ENCODE measurements at regions not wholly inside any gene's neighbourhood (a gene's known extent, or its start where the extent isn't known, plus 50 kb on each side); places are given as distances from the start of the nearest gene placed in this dataset.

GRCh38 chr15:29418178-29418577 lies 148.6 kb upstream of the NSMCE3 start:
- Mint-ChIP-seq H3K27me3 (ENCODE audit: insufficient read depth, unreplicated experiment) (peaks cover 49% of the 10 kb centered on the region), H3K4me1 (ENCODE audit: insufficient read depth, unreplicated experiment) (no peaks in the 10 kb centered on the region), H3K36me3 (ENCODE audit: insufficient read depth, unreplicated experiment) (no peaks in the 10 kb centered on the region), H3K9me3 (ENCODE audit: unreplicated experiment) (peaks cover 16% of the 10 kb centered on the region), H3K4me3 (ENCODE audit: unreplicated experiment) (no peak overlapping the region), H3K27ac (ENCODE audit: low read depth, unreplicated experiment) (no peak overlapping the region)
- TF ChIP-seq, protein P1, sequence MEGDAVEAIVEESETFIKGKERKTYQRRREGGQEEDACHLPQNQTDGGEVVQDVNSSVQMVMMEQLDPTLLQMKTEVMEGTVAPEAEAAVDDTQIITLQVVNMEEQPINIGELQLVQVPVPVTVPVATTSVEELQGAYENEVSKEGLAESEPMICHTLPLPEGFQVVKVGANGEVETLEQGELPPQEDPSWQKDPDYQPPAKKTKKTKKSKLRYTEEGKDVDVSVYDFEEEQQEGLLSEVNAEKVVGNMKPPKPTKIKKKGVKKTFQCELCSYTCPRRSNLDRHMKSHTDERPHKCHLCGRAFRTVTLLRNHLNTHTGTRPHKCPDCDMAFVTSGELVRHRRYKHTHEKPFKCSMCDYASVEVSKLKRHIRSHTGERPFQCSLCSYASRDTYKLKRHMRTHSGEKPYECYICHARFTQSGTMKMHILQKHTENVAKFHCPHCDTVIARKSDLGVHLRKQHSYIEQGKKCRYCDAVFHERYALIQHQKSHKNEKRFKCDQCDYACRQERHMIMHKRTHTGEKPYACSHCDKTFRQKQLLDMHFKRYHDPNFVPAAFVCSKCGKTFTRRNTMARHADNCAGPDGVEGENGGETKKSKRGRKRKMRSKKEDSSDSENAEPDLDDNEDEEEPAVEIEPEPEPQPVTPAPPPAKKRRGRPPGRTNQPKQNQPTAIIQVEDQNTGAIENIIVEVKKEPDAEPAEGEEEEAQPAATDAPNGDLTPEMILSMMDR (IDR thresholded peaks at IDR 0.05; ENCODE audit: unreplicated experiment) = no peak
- POLR2A ChIA-PET = interaction anchor here (1.3 kb wide), 1 partner anchor 9 kb away, joined by 3 read pairs; no protein-coding TSS in a partner anchor
- no TSS peak for BruUV-seq (replicated peaks)
- intact Hi-C loops (cut with micrococcal nuclease) = no loop called here
- DNase-seq (ENCODE audit: unreplicated experiment) = no peak
- CTCF ChIA-PET = no interaction called here

GRCh38 chr15:29411299-29411698 lies 141.7 kb upstream of the NSMCE3 start:
- Mint-ChIP-seq H3K36me3 (ENCODE audit: insufficient read depth, unreplicated experiment) (no peaks in the 10 kb centered on the region), H3K9me3 (ENCODE audit: unreplicated experiment) (peaks cover 7% of the 10 kb centered on the region), H3K27ac (ENCODE audit: low read depth, unreplicated experiment) (no peak overlapping the region), H3K27me3 (ENCODE audit: insufficient read depth, unreplicated experiment) (peaks cover 80% of the 10 kb centered on the region), H3K4me3 (ENCODE audit: unreplicated experiment) (no peak overlapping the region), H3K4me1 (ENCODE audit: insufficient read depth, unreplicated experiment) (no peaks in the 10 kb centered on the region)
- no peak for DNase-seq (ENCODE audit: unreplicated experiment)
- TF ChIP-seq, protein P1 (IDR thresholded peaks at IDR 0.05; ENCODE audit: unreplicated experiment) = no peak
- no TSS peak for BruUV-seq (replicated peaks)
- ChIA-PET POLR2A (interaction anchor here (0.5 kb wide), 1 partner anchor 654 kb away, joined by 3 read pairs; no protein-coding TSS in a partner anchor), CTCF (no interaction called here)
- intact Hi-C loops (cut with micrococcal nuclease) = no loop called here

- Mint-ChIP-seq H3K27me3 (ENCODE audit: insufficient read depth, unreplicated experiment) (peaks cover 81% of the 10 kb centered on the region), H3K4me1 (ENCODE audit: insufficient read depth, unreplicated experiment) (no peaks in the 10 kb centered on the region), H3K4me3 (ENCODE audit: unreplicated experiment) (no peak overlapping the region), H3K9me3 (ENCODE audit: unreplicated experiment) (peaks cover 7% of the 10 kb centered on the region), H3K36me3 (ENCODE audit: insufficient read depth, unreplicated experiment) (no peaks in the 10 kb centered on the region), H3K27ac (ENCODE audit: low read depth, unreplicated experiment) (no peak overlapping the region)
- no peak for DNase-seq (ENCODE audit: unreplicated experiment)
- POLR2A ChIA-PET = no interaction called here
- TF ChIP-seq, protein P1 (IDR thresholded peaks at IDR 0.05; ENCODE audit: unreplicated experiment) = no peak
- BruUV-seq (replicated peaks) = no TSS peak
- CTCF ChIA-PET = no interaction called here
- intact Hi-C loops (cut with micrococcal nuclease) = no loop called here
Measured at GRCh38 chr15:29410338-29410737, 140.7 kb upstream of the NSMCE3 start.

DNA sequence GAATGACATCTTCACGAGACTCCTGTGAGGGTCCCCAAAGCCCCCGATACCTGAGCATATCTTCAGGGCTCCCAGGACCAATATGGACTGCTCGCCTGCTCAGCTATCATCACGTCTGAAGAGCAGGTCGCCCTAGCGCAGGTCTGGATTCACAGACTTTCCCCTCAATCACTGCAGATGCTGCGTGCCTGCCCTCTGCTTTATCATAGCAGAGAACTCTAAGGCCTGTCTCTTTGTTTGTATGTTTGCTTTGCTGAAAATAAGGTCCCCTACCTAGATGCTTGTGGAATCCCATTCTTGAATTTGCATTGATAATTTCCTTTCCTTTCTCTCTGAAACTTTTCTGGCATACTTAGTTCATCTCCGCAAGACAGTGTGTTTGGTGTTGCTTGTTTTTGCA lies 140.3 kb upstream of the NSMCE3 start:
- Mint-ChIP-seq H3K36me3 (ENCODE audit: insufficient read depth, unreplicated experiment) (no peaks in the 10 kb centered on the region), H3K9me3 (ENCODE audit: unreplicated experiment) (peaks cover 7% of the 10 kb centered on the region), H3K27me3 (ENCODE audit: insufficient read depth, unreplicated experiment) (peaks cover 79% of the 10 kb centered on the region), H3K4me1 (ENCODE audit: insufficient read depth, unreplicated experiment) (no peaks in the 10 kb centered on the region), H3K4me3 (ENCODE audit: unreplicated experiment) (no peak overlapping the region), H3K27ac (ENCODE audit: low read depth, unreplicated experiment) (no peak overlapping the region)
- DNase-seq (ENCODE audit: unreplicated experiment) = no peak
- no TSS peak for BruUV-seq (replicated peaks)
- POLR2A ChIA-PET = interaction anchor here (0.9 kb wide), 1 partner anchor 8 kb away, joined by 3 read pairs; no protein-coding TSS in a partner anchor
- CTCF ChIA-PET = no interaction called here
- intact Hi-C loops (cut with micrococcal nuclease) = no loop called here
- TF ChIP-seq, protein P1 (IDR thresholded peaks at IDR 0.05; ENCODE audit: unreplicated experiment) = no peak
